SK-N-SH treated with all-trans-retinoic acid at 6 μM for 48 hours (cell line): ENCODE measurements at regions not wholly inside any gene's neighbourhood (a gene's known extent, or its start where the extent isn't known, plus 50 kb on each side); places are given as distances from the start of the nearest gene placed in this dataset.

ENCODE experiments used
- ATAC-seq: fragments of 200-7000 bp; cut with Tn5 transposase; 3 replicates; pipeline ENCODE4 v1.9.1; 2020; ENCODE audit warnings: mild to moderate bottlenecking, moderate library complexity
- ARNTL ChIP-seq: fragments of 450-650 bp; formaldehyde crosslinking; IDR thresholded peaks from 2 replicates; pipeline ENCODE4 v1.5.0; 2020; ENCODE audit warnings: low read depth, mild to moderate bottlenecking, moderate library complexity, borderline replicate concordance
- BACH2 ChIP-seq: fragments of 250-450 bp; sonication (Bioruptor Pico); IDR thresholded peaks from 2 replicates; pipeline ENCODE4 v1.9.0; 2021; ENCODE audit warnings: mild to moderate bottlenecking, borderline replicate concordance
- CREB5 ChIP-seq: fragments of 250-450 bp; sonication (Bioruptor Pico); IDR thresholded peaks from 2 replicates; pipeline ENCODE4 v1.5.1; 2020; ENCODE audit warnings: low read depth, mild to moderate bottlenecking, moderate library complexity
- CSDC2 ChIP-seq: fragments of 250-450 bp; sonication (Bioruptor Pico); IDR thresholded peaks from 2 replicates; pipeline ENCODE4 v1.5.0; 2020; ENCODE audit warnings: mild to moderate bottlenecking, moderate library complexity
- CSRNP3 ChIP-seq: fragments of 250-450 bp; sonication (Bioruptor Pico); IDR thresholded peaks from 2 replicates; pipeline ENCODE4 v1.5.1; 2021; ENCODE audit warnings: mild to moderate bottlenecking, moderate library complexity
- ESRRG ChIP-seq: fragments of 250-450 bp; sonication (Bioruptor Pico); IDR thresholded peaks from 2 replicates; pipeline ENCODE4 v1.6.1; 2021; ENCODE audit warnings: mild to moderate bottlenecking
- GLIS3 ChIP-seq: fragments of 250-450 bp; sonication (Bioruptor Pico); IDR thresholded peaks from 2 replicates; pipeline ENCODE4 v1.5.0; 2020; ENCODE audit warnings: mild to moderate bottlenecking, moderate library complexity
- ISL1 ChIP-seq: fragments of 250-450 bp; sonication (Bioruptor Pico); IDR thresholded peaks from 2 replicates; pipeline ENCODE4 v2.1.2; 2022; ENCODE audit warnings: mild to moderate bottlenecking, moderate library complexity
- OSR1 ChIP-seq: fragments of 250-450 bp; sonication (Bioruptor Pico); IDR thresholded peaks from 2 replicates; pipeline ENCODE4 v1.8.0; 2022; ENCODE audit warnings: moderate library complexity, mild to moderate bottlenecking, inconsistent platforms
- PATZ1 ChIP-seq: fragments of 250-450 bp; sonication (Bioruptor Pico); IDR thresholded peaks from 2 replicates; pipeline ENCODE4 v1.8.0; 2020; ENCODE audit warnings: mild to moderate bottlenecking, moderate library complexity, borderline replicate concordance
- POU6F1 ChIP-seq: fragments of 250-450 bp; sonication (Bioruptor Pico); IDR thresholded peaks from 2 replicates; pipeline ENCODE4 v1.8.0; 2021; ENCODE audit warnings: low read depth, mild to moderate bottlenecking, moderate library complexity, borderline replicate concordance
- PPARA ChIP-seq: fragments of 250-450 bp; sonication (Bioruptor Pico); IDR thresholded peaks from 2 replicates; pipeline ENCODE4 v1.5.0; 2020; ENCODE audit warnings: mild to moderate bottlenecking, borderline replicate concordance
- RARB ChIP-seq: fragments of 250-450 bp; sonication (Bioruptor Pico); IDR thresholded peaks from 2 replicates; pipeline ENCODE4 v1.8.0; 2021; ENCODE audit warnings: mild to moderate bottlenecking, moderate library complexity
- SNAI2 ChIP-seq: fragments of 250-450 bp; sonication (Bioruptor Pico); IDR thresholded peaks from 2 replicates; pipeline ENCODE4 v1.5.0; 2020; ENCODE audit warnings: mild to moderate bottlenecking, moderate library complexity
- TCF4 ChIP-seq: fragments of 250-450 bp; sonication (Bioruptor Pico); IDR thresholded peaks from 2 replicates; pipeline ENCODE4 v1.8.0; 2021; ENCODE audit warnings: mild to moderate bottlenecking, moderate library complexity, borderline replicate concordance
- TOX ChIP-seq: fragments of 250-450 bp; sonication (Bioruptor Pico); IDR thresholded peaks from 2 replicates; pipeline ENCODE4 v1.8.0; 2021; ENCODE audit warnings: mild to moderate bottlenecking, moderate library complexity, borderline replicate concordance
- TSHZ2 ChIP-seq: fragments of 250-450 bp; sonication (Bioruptor Pico); IDR thresholded peaks from 2 replicates; pipeline ENCODE4 v1.5.0; 2020; ENCODE audit warnings: mild to moderate bottlenecking, moderate library complexity
- ZC3H10 ChIP-seq: fragments of 250-450 bp; sonication (Bioruptor Pico); IDR thresholded peaks from 2 replicates; pipeline ENCODE4 v1.5.1; 2021; ENCODE audit warnings: mild to moderate bottlenecking, moderate library complexity
- ZFP3 ChIP-seq: fragments of 250-450 bp; sonication (Bioruptor Pico); IDR thresholded peaks from 2 replicates; pipeline ENCODE4 v1.5.0; 2020; ENCODE audit warnings: mild to moderate bottlenecking, moderate library complexity
- ZFP30 ChIP-seq: fragments of 450-650 bp; formaldehyde crosslinking; IDR thresholded peaks from 2 replicates; pipeline ENCODE4 v1.5.0; 2022; ENCODE audit warnings: mild to moderate bottlenecking, moderate library complexity
- ZNF565 ChIP-seq: fragments of 450-650 bp; formaldehyde crosslinking; conservative IDR thresholded peaks from 2 replicates; pipeline ENCODE4 v1.5.0; 2020; ENCODE audit warnings: low read depth, mild to moderate bottlenecking, moderate library complexity
- ZNF8 ChIP-seq: fragments of 450-650 bp; formaldehyde crosslinking; IDR thresholded peaks from 2 replicates; pipeline ENCODE4 v1.5.0; 2020; ENCODE audit warnings: mild to moderate bottlenecking, moderate library complexity

- no peak for TF ChIP-seq ZNF565 (CRISPR knock-in tag)
- no peak for TF ChIP-seq ARNTL (CRISPR knock-in tag)
- TF ChIP-seq SNAI2 (CRISPR knock-in tag), result no peak
- TF ChIP-seq ESRRG (CRISPR knock-in tag), result no peak
- no peak for TF ChIP-seq ZC3H10 (CRISPR knock-in tag)
- no peak for TF ChIP-seq ZNF8 (CRISPR knock-in tag)
- TF ChIP-seq TOX (CRISPR knock-in tag), result no peak
- no peak for TF ChIP-seq ISL1 (CRISPR knock-in tag)
- TF ChIP-seq ZFP30, result no peak
- no peak for TF ChIP-seq ZFP3 (CRISPR knock-in tag)
- TF ChIP-seq, all 23 proteins: peak for 0
- no peak for ATAC-seq
Measured at GRCh38 chr1:5348732-5349465, 643.3 kb downstream of the NPHP4 start.

GRCh38 chr1:5347726-5348125 lies 644.5 kb downstream of the NPHP4 start:
- no peak for TF ChIP-seq GLIS3 (CRISPR knock-in tag)
- no peak for TF ChIP-seq CSRNP3 (CRISPR knock-in tag)
- no peak for TF ChIP-seq TCF4 (CRISPR knock-in tag)
- no peak for TF ChIP-seq CREB5 (CRISPR knock-in tag)
- TF ChIP-seq CSDC2, result no peak
- TF ChIP-seq, all 23 proteins: peak for 0
- ATAC-seq, result no peak

- ATAC-seq, result no peak
- TF ChIP-seq SNAI2 (CRISPR knock-in tag) (no peak), ZC3H10 (CRISPR knock-in tag) (no peak), CSRNP3 (CRISPR knock-in tag) (no peak), RARB (no peak), TCF4 (CRISPR knock-in tag) (no peak), OSR1 (no peak), PPARA (no peak), TSHZ2 (CRISPR knock-in tag) (no peak), ZFP3 (CRISPR knock-in tag) (no peak), GLIS3 (CRISPR knock-in tag) (no peak), BACH2 (CRISPR knock-in tag) (no peak)
Measured at GRCh38 chr1:5345556-5345955, 646.7 kb downstream of the NPHP4 start.

DNA sequence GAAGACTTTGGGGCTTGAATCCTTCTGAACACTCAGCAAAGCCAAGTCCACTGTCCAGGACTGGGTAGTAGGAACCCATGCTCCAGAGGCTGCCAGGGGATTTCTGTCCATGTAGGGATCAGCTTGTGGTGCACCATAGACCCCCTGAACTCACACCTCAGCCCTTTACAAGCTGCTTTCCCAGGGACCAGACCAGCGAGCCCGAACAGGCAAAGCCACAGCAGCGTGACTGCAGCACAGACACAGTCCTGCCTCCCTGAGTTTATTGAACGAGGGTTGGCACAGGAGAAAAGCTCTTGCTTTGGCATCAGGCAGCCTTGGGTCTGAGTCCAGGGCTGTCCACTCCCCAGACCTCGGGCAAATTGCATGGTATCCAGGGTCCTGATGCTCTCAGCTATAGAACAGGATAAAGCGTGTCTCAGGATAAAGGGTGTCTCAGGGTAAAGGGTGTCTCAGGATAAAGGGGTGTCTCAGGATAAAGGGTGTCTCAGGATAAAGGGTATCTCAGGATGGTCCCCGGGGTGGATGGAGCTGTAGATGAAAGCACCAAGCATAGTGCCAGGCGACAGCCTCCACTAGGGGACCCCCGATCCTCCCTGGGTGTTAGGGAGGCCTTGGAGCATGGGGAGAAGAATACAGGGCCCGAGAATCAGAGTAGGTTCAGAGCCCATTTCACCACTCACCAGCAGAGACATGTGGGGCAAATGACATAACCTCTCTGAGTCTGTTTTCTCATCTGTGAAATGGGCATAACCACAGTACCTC lies 648.8 kb downstream of the NPHP4 start:
- TF ChIP-seq ZNF8 (CRISPR knock-in tag) (no peak), BACH2 (CRISPR knock-in tag) (no peak), ARNTL (CRISPR knock-in tag) (no peak), TCF4 (CRISPR knock-in tag) (no peak), POU6F1 (CRISPR knock-in tag) (no peak), SNAI2 (CRISPR knock-in tag) (no peak), CREB5 (CRISPR knock-in tag) (no peak), PPARA (no peak), ZC3H10 (CRISPR knock-in tag) (no peak), PATZ1 (CRISPR knock-in tag) (no peak)
- no peak for ATAC-seq
